ENCODE measurements at regions not wholly inside any gene's neighbourhood (a gene's known extent, or its start where the extent isn't known, plus 50 kb on each side); places are given as distances from the start of the nearest gene placed in this dataset.
"Not testable (repeated sequence)": the region's sequence is repeated elsewhere in the genome, so short reads cannot be mapped to it uniquely, and the experiment has no call there.

DNA sequence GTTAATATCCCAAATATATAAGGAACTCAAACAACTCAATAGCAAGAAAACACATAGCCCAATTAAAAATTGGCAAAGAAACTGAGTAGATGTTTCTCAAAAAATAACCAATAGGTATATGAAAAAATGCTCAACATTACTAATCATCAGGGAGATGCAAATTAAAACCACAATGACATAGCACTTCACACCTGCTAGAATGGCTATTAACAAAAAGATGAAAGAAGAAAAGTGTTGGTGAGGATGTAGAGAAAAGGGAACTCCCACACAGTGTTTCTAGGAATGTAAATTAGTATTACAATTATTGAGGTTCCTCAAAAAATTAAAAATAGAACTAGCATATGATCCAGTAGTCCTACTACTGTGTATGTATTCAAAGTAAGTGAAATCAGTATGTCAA, 1212.8 kb downstream of the DIAPH3 start:
- no peak for DNase-seq
- Histone ChIP-seq H3K36me3 (no peaks in the 10 kb centered on the region), H3K27me3 (no peaks in the 10 kb centered on the region), H3K9me3 (peaks cover 0 to 23% (median 2%) of the 10 kb centered on the region in 4 donors), H3K4me1 (no peaks in the 10 kb centered on the region), H3K27ac (no peak overlapping the region), H3K4me3 (no peak overlapping the region)
- no peak for TF ChIP-seq POLR2A (IDR thresholded peaks at IDR 0.05)
- TF ChIP-seq, protein P1, sequence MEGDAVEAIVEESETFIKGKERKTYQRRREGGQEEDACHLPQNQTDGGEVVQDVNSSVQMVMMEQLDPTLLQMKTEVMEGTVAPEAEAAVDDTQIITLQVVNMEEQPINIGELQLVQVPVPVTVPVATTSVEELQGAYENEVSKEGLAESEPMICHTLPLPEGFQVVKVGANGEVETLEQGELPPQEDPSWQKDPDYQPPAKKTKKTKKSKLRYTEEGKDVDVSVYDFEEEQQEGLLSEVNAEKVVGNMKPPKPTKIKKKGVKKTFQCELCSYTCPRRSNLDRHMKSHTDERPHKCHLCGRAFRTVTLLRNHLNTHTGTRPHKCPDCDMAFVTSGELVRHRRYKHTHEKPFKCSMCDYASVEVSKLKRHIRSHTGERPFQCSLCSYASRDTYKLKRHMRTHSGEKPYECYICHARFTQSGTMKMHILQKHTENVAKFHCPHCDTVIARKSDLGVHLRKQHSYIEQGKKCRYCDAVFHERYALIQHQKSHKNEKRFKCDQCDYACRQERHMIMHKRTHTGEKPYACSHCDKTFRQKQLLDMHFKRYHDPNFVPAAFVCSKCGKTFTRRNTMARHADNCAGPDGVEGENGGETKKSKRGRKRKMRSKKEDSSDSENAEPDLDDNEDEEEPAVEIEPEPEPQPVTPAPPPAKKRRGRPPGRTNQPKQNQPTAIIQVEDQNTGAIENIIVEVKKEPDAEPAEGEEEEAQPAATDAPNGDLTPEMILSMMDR (IDR thresholded peaks at IDR 0.05): no peak

DNA sequence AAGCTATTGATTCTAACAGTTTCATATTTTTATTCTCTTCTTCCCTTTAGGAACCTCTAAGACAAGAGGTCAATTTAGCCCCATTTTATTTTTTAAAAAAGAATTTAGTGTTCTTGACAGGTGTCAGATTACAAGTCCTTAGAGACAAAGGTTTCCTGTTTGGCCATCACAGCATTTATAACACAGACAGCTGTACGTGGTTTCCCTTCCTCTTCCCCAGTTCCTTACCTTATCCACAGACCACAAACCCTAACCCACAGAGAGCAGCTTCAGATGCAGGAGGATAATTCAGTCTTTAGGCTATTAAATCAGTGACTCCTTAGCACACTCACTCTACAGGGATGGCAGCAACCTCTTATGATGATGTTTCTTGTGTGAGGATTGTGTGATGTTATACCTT, 1210.1 kb downstream of the DIAPH3 start:
- peaks cover 0 to 19% (median 2%) of the 10 kb centered on the region in 4 donors for H3K9me3 ChIP-seq
- no peaks in the 10 kb centered on the region for H3K27me3 ChIP-seq
- no peaks in the 10 kb centered on the region for H3K36me3 ChIP-seq
- no peak for DNase-seq
- TF ChIP-seq, protein P1 (IDR thresholded peaks at IDR 0.05): no peak
- no peak for TF ChIP-seq POLR2A (IDR thresholded peaks at IDR 0.05)
- no peak overlapping the region for H3K27ac ChIP-seq
- H3K4me3 ChIP-seq: no peak overlapping the region
- no peaks in the 10 kb centered on the region for H3K4me1 ChIP-seq

DNA sequence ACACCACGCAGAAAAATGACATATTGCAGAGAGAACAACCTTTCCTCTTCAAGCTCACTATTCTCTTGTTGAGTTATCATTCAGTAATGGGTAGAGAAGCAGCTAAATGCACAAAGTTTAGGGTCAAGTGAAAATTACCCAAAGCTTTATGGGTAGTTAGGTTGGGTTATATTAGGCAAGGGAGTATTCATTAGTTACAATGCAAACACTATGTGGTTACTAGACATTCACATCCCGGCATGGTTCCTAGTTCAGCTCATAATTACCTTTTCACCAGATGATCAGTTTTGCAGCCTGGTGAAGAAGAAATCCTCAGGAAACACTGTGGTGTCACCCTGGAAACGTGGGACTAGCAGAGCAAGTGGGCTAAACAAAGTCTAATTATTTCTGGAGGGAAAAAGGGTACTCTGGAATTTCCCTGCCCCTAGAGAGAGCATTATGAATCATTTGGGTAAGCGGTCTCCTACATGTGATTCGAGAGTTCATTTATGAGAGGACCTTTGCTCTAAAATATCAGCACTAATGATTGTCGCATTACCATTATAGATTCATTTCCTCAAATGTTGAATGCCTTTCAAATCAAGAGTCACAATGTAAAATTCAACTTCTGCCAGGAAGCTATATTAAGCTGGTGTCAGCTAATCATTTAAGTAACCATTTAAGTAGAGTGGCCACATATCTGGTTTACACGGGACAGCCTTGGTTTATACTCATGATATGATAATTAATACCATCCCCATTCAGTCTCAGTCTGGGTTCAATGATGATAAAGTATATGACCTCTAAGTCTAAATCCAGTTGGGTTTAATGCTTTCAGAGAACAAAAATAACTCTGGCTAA, 1208.0 kb downstream of the DIAPH3 start:
- no peaks in the 10 kb centered on the region for H3K4me1 ChIP-seq
- peaks cover 0 to under 1% (median 0%) of the 10 kb centered on the region in 4 donors for H3K9me3 ChIP-seq
- H3K27me3 ChIP-seq: no peaks in the 10 kb centered on the region
- H3K4me3 ChIP-seq: no peak overlapping the region
- TF ChIP-seq, protein P1 (IDR thresholded peaks at IDR 0.05): no peak
- TF ChIP-seq POLR2A (IDR thresholded peaks at IDR 0.05): no peak
- DNase-seq: no peak
- H3K36me3 ChIP-seq: no peaks in the 10 kb centered on the region
- H3K27ac ChIP-seq: no peak overlapping the region

DNA sequence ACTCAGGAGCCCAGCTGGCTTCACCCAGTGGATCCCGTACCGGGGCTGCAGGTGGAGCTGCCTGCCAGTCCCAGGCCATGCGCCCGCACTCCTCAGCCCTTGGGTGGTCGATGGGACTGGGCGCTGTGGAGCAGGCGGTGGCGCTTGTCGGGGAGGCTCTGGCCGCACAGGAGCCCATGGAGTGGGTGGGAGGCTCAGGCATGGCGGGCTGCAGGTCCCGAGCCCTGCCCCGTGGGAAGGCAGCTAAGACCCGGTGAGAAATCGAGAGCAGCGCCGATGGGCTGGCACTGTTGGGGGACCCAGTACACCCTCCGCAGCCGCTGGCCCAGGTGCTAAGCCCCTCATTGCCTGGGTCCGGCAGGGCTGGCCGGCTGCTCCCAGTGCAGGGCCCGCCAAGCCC, 1205.6 kb downstream of the DIAPH3 start:
- not testable (repeated sequence) for H3K4me1 ChIP-seq, H3K27me3 ChIP-seq, H3K27ac ChIP-seq, H3K4me3 ChIP-seq, DNase-seq, H3K9me3 ChIP-seq, H3K36me3 ChIP-seq

DNA sequence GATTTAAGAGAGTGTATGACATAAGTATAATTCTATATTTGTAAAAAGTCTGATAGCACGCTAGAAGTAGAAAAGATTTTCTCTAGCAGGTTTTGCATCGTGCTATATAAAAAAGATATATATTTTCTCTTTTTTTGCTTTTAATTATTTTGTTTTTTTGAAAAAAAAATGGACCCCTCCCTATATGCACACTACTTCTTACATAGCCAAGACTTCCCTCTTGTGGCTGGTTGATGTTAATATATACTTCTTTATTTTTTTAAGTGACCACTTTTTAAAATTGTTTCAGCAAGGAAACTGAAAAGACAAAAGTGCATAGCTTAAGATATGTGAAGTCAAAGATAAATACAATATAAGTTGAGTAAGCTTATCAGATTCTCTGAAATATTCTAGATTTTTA, 1202.8 kb downstream of the DIAPH3 start:
- Histone ChIP-seq H3K36me3 (no peaks in the 10 kb centered on the region), H3K27ac (no peak overlapping the region), H3K9me3 (no peaks in the 10 kb centered on the region), H3K4me3 (no peak overlapping the region), H3K27me3 (no peaks in the 10 kb centered on the region), H3K4me1 (no peaks in the 10 kb centered on the region)
- DNase-seq: no peak
- no peak for TF ChIP-seq POLR2A (IDR thresholded peaks at IDR 0.05)
- TF ChIP-seq, protein P1 (IDR thresholded peaks at IDR 0.05): no peak

DNA sequence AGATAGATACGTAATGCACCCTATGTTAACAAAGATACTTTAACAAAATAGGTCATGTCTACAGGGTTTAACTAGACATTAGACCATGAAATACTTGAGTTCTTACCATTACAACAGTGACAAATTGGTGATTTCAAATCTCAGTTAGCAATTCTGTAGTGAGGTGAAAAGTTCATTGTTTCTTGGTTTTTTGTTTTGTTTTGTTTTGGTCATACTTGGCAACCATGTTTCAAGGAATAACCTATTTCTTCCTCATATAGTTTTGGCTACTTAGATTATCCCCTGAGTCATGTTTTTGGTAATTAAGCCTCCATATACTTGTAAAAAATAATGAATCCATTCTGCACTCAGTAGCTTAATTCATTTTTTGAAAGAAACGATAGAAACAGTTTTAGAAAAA, 1200.4 kb downstream of the DIAPH3 start:
- H3K9me3 ChIP-seq: no peaks in the 10 kb centered on the region
- no peak for TF ChIP-seq POLR2A (IDR thresholded peaks at IDR 0.05)
- TF ChIP-seq, protein P1 (IDR thresholded peaks at IDR 0.05): no peak
- no peaks in the 10 kb centered on the region for H3K4me1 ChIP-seq
- no peak overlapping the region for H3K4me3 ChIP-seq
- H3K27ac ChIP-seq: no peak overlapping the region
- no peak for DNase-seq
- H3K27me3 ChIP-seq: no peaks in the 10 kb centered on the region
- no peaks in the 10 kb centered on the region for H3K36me3 ChIP-seq

All from Peyer's patch (tissue), 4 donors.